H9 (cell line): ENCODE measurements at regions not wholly inside any gene's neighbourhood (a gene's known extent, or its start where the extent isn't known, plus 50 kb on each side); places are given as distances from the start of the nearest gene placed in this dataset.
A peak's percentile ranks its signal among the peaks of the same experiment; 100 is the strongest.

ENCODE experiments used
- DNase-seq: peaks from one replicate; pipeline ENCODE4 v3.0.0-alpha.2; 2017
- H2AFZ ChIP-seq: one replicate; pipeline ENCODE4 v1.6.1; 2013; ENCODE audit warnings: mild to moderate bottlenecking, low read length, control low read depth, moderate library complexity
- H2AK5ac ChIP-seq: 2 replicates; pipeline ENCODE4 v1.6.1; 2013; ENCODE audit warnings: low read length, control low read depth, mixed read lengths; ENCODE audit not compliant: insufficient read length
- H2BK120ac ChIP-seq: one replicate; pipeline ENCODE4 v1.6.1; 2013; ENCODE audit warnings: low read depth, mild to moderate bottlenecking, low read length, control low read depth, inconsistent platforms; ENCODE audit not compliant: poor library complexity, severe bottlenecking
- H2BK12ac ChIP-seq: 2 replicates; pipeline ENCODE4 v1.6.1; 2013; ENCODE audit warnings: low read length, control low read depth, mixed read lengths, low read depth; ENCODE audit not compliant: insufficient read length
- H2BK15ac ChIP-seq: 2 replicates; pipeline ENCODE4 v1.6.1; 2013; ENCODE audit warnings: low read depth, low read length, control low read depth
- H2BK20ac ChIP-seq: one replicate; pipeline ENCODE4 v1.6.1; 2013; ENCODE audit warnings: low read depth, mild to moderate bottlenecking, low read length, control low read depth, inconsistent platforms; ENCODE audit not compliant: poor library complexity, severe bottlenecking
- H2BK5ac ChIP-seq: 2 replicates; pipeline ENCODE4 v1.6.1; 2013; ENCODE audit warnings: low read length, control low read depth, mixed read lengths; ENCODE audit not compliant: insufficient read length
- H3K14ac ChIP-seq: 2 replicates; pipeline ENCODE4 v1.6.1; 2013; ENCODE audit warnings: low read length, control low read depth; ENCODE audit not compliant: insufficient read depth
- H3K18ac ChIP-seq: 2 replicates; pipeline ENCODE4 v1.6.1; 2013; ENCODE audit warnings: low read depth, mild to moderate bottlenecking, mixed read lengths, low read length, control low read depth; ENCODE audit not compliant: insufficient read length
- H3K23ac ChIP-seq: 2 replicates; pipeline ENCODE4 v1.6.1; 2013; ENCODE audit warnings: low read length, control low read depth, mixed read lengths, low read depth; ENCODE audit not compliant: insufficient read length
- H3K23me2 ChIP-seq: 2 replicates; pipeline ENCODE4 v1.6.1; 2013; ENCODE audit warnings: low read depth, mild to moderate bottlenecking, mixed read lengths, low read length, control low read depth; ENCODE audit not compliant: insufficient read length, poor library complexity, severe bottlenecking
- H3K27ac ChIP-seq: 2 replicates; pipeline ENCODE4 v1.5.1; 2013; ENCODE audit warnings: low read length, control low read depth, mixed read lengths, low read depth; ENCODE audit not compliant: insufficient read length
- H3K27me3 ChIP-seq: 2 replicates; pipeline ENCODE4 v1.6.1; 2013; ENCODE audit warnings: low read length, control low read depth, inconsistent platforms; ENCODE audit not compliant: insufficient read depth
- H3K4ac ChIP-seq: 2 replicates; pipeline ENCODE4 v1.6.1; 2013; ENCODE audit warnings: low read depth, mild to moderate bottlenecking, control low read depth, inconsistent platforms, low read length, moderate library complexity
- H3K4me1 ChIP-seq: 2 replicates; pipeline ENCODE4 v1.6.1; 2013; ENCODE audit warnings: low read length, control low read depth, inconsistent platforms; ENCODE audit not compliant: insufficient read depth
- H3K4me2 ChIP-seq: 2 replicates; pipeline ENCODE4 v1.6.1; 2013; ENCODE audit warnings: low read length, control low read depth, mixed read lengths; ENCODE audit not compliant: insufficient read length, insufficient read depth
- H3K56ac ChIP-seq: 2 replicates; pipeline ENCODE4 v1.6.1; 2013; ENCODE audit warnings: low read depth, mild to moderate bottlenecking, mixed read lengths, low read length, control low read depth; ENCODE audit not compliant: insufficient read length
- H3K79me1 ChIP-seq: 2 replicates; pipeline ENCODE4 v1.6.1; 2013; ENCODE audit warnings: low read depth, mild to moderate bottlenecking, moderate library complexity, low read length, control low read depth, inconsistent platforms; ENCODE audit not compliant: insufficient read depth, poor library complexity, severe bottlenecking
- H3K79me2 ChIP-seq: 2 replicates; pipeline ENCODE4 v1.6.1; 2013; ENCODE audit warnings: low read length, control low read depth, inconsistent platforms; ENCODE audit not compliant: insufficient read depth
- H3K9ac ChIP-seq: 2 replicates; pipeline ENCODE4 v1.6.1; 2013; ENCODE audit warnings: low read length, control low read depth, mixed read lengths; ENCODE audit not compliant: insufficient read length; ENCODE audit errors: extremely low read depth
- H3K9me3 ChIP-seq: one replicate; pipeline ENCODE4 v1.6.1; 2013; ENCODE audit warnings: low read depth, low read length, inconsistent platforms; ENCODE audit not compliant: control insufficient read depth
- H3T11ph ChIP-seq: one replicate; pipeline ENCODE4 v1.6.1; 2013; ENCODE audit warnings: mild to moderate bottlenecking, low read length, control low read depth, inconsistent platforms
- H4K20me1 ChIP-seq: one replicate; pipeline ENCODE4 v1.6.1; 2013; ENCODE audit not compliant: control insufficient read depth, insufficient read length, insufficient read depth
- H4K5ac ChIP-seq: 2 replicates; pipeline ENCODE4 v1.6.1; 2013; ENCODE audit warnings: low read depth, mild to moderate bottlenecking, mixed read lengths, low read length, control low read depth; ENCODE audit not compliant: insufficient read length
- H4K8ac ChIP-seq: replicated peaks from 2 replicates; pipeline ENCODE4 v1.6.1; 2013; ENCODE audit warnings: low read length, control low read depth, mixed read lengths, low read depth; ENCODE audit not compliant: insufficient read length
- H4K91ac ChIP-seq: 2 replicates; pipeline ENCODE4 v1.6.1; 2013; ENCODE audit warnings: low read depth, mild to moderate bottlenecking, moderate library complexity, mixed read lengths, low read length, control low read depth; ENCODE audit not compliant: insufficient read length
- H3K27ac Mint-ChIP-seq, 3 experiments: 2 replicates in 2 of 3; 3 replicates in 1 of 3; pipeline ENCODE4 v1.8.0; 2020 to 2021; ENCODE audit warnings: mixed read lengths in 3 of 3, mild to moderate bottlenecking in 1 of 3, moderate library complexity in 1 of 3
- H3K27me3 Mint-ChIP-seq: 2 replicates; pipeline ENCODE4 v1.8.0; 2021; ENCODE audit warnings: low read depth, mild to moderate bottlenecking, moderate library complexity, mixed read lengths
- H3K36me3 Mint-ChIP-seq, 3 experiments: 2 replicates in 2 of 3; 3 replicates in 1 of 3; pipeline ENCODE4 v1.8.0; 2020 to 2021; ENCODE audit warnings: low read depth in 3 of 3, mixed read lengths in 3 of 3; ENCODE audit not compliant: insufficient read depth in 1 of 3
- H3K4me1 Mint-ChIP-seq, 2 experiments: 2 replicates each; pipeline ENCODE4 v1.8.0; 2020; ENCODE audit warnings: mixed read lengths in 2 of 2
- H3K4me3 Mint-ChIP-seq, 2 experiments: 2 replicates in 1 of 2; 3 replicates in 1 of 2; pipeline ENCODE4 v1.8.0; 2020 to 2021; ENCODE audit warnings: mild to moderate bottlenecking in 2 of 2, mixed read lengths in 2 of 2, moderate library complexity in 1 of 2
- H3K9me3 Mint-ChIP-seq, 2 experiments: 2 replicates in 1 of 2; 3 replicates in 1 of 2; pipeline ENCODE4 v1.8.0; 2020; ENCODE audit warnings: mild to moderate bottlenecking in 2 of 2, mixed read lengths in 2 of 2, moderate library complexity in 1 of 2
- WGBS: extraction: QIAGEN DNeasy Blood & Tissue Kit; methylation state at CpG from one replicate; pipeline ENCODE4 v1.1.7; 2013; ENCODE audit warnings: missing lambda C conversion rate, low lambda C conversion rate, mixed read lengths; ENCODE audit not compliant: insufficient read length; ENCODE audit errors: extremely low coverage; 5-methylcytosine and 5-hydroxymethylcytosine counted together
- TF ChIP-seq, protein P1 (sequence below): fragments of 200-600 bp; sonication (generic); conservative IDR thresholded peaks from 3 replicates; pipeline ENCODE4 v1.8.0; 2021; ENCODE audit warnings: antibody characterized with exemption, mild to moderate bottlenecking

DNA sequence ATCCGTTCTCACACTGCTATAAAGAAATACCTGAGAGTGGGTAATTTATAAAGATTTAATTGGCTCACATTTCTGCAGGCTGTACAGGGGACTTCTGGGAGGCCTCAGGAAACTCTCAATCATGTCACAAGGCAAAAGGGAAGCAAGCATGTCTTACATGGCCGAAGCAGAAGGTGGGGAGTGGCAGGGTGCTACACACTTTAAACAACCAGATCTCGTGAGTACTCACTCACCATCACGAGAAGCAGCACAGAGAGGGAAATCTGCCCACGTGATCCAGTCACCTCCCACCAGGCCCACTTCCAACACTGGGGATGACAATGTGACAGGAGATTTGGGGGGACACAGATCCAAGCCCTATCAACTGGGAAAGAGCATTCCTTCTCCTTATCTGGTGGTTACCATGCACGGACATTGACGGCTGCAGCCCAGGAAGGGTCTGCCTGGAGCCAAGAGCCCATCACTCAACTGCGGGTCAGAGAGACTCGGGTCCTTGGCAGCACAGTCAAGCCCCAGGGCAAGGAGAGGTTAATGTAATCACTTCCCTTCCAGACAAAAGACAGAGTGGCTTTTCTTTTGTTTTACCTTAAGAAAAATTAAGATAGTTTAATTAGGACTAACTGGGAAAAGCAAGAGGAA lies 112.3 kb upstream of the CST7 start:
- H2BK5ac ChIP-seq, result no peak overlapping the region
- no peaks in the 10 kb centered on the region for H3K23me2 ChIP-seq

More for the DNA sequence above, 112.3 kb upstream of the CST7 start:
- H3K9me3 Mint-ChIP-seq, result no peaks in the 10 kb centered on the region
- Histone ChIP-seq H3K79me1 (no peaks in the 10 kb centered on the region), H3K27me3 (no peaks in the 10 kb centered on the region), H2BK20ac (no peak overlapping the region), H3K23ac (no peak overlapping the region), H3K14ac (no peak overlapping the region), H2BK120ac (no peak overlapping the region), H3K4me2 (no peak overlapping the region), H2BK15ac (no peak overlapping the region), H3K9ac (no peak overlapping the region), H4K5ac (no peak overlapping the region), H4K8ac (no peak overlapping the region), H3T11ph (no peak overlapping the region), H3K79me2 (no peaks in the 10 kb centered on the region), H2AFZ (no peak overlapping the region), H3K27ac (no peak overlapping the region), H3K4ac (no peak overlapping the region), H3K18ac (no peak overlapping the region), H3K56ac (no peak overlapping the region), H3K9me3 (no peaks in the 10 kb centered on the region), H4K91ac (no peak overlapping the region), H4K20me1 (no peaks in the 10 kb centered on the region), H3K4me1 (no peaks in the 10 kb centered on the region), H2BK12ac (no peak overlapping the region), H2AK5ac (no peak overlapping the region)
- H3K36me3 Mint-ChIP-seq, result no peaks in the 10 kb centered on the region
- H3K27ac Mint-ChIP-seq, result no peak overlapping the region
- TF ChIP-seq, protein P1, sequence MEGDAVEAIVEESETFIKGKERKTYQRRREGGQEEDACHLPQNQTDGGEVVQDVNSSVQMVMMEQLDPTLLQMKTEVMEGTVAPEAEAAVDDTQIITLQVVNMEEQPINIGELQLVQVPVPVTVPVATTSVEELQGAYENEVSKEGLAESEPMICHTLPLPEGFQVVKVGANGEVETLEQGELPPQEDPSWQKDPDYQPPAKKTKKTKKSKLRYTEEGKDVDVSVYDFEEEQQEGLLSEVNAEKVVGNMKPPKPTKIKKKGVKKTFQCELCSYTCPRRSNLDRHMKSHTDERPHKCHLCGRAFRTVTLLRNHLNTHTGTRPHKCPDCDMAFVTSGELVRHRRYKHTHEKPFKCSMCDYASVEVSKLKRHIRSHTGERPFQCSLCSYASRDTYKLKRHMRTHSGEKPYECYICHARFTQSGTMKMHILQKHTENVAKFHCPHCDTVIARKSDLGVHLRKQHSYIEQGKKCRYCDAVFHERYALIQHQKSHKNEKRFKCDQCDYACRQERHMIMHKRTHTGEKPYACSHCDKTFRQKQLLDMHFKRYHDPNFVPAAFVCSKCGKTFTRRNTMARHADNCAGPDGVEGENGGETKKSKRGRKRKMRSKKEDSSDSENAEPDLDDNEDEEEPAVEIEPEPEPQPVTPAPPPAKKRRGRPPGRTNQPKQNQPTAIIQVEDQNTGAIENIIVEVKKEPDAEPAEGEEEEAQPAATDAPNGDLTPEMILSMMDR, result no peak
- DNase-seq, result peak; percentile 20
- H3K27me3 Mint-ChIP-seq, result peaks cover 2% of the 10 kb centered on the region; the same call in 1 of the 2 replicates
- no CpG with 5 or more reads among the region's 9 CpGs for WGBS
- H3K4me1 Mint-ChIP-seq, result peaks cover 0 to 3% of the 10 kb centered on the region in 2 experiments; a peak in 2 of 4 replicates
- H3K4me3 Mint-ChIP-seq, result no peak overlapping the region
